H1 (cell line): ENCODE measurements at regions not wholly inside any gene's neighbourhood (a gene's known extent, or its start where the extent isn't known, plus 50 kb on each side); places are given as distances from the start of the nearest gene placed in this dataset.

Source experiments
- CTCF ChIA-PET: fragments of 300-600 bp; sonication (Branson Sonifier 250); formaldehyde crosslinking; loops from one replicate; lab custom pipeline; 2021; ENCODE audit not compliant: partially characterized antibody; lab: Charles Lee
- POLR2A ChIA-PET: fragments of 300-600 bp; sonication (Branson Sonifier 250); formaldehyde crosslinking; loops from one replicate; lab custom pipeline; 2021; ENCODE audit warnings: inconsistent platforms; ENCODE audit not compliant: partially characterized antibody; lab: Charles Lee
- DNase-seq, 2 experiments: peaks; one replicate each; pipeline versions ENCODE4 v3.0.0 to v3.0.0-alpha.2; 2010 to 2022; ENCODE audit warnings: low spot score in 2 of 2, low read depth in 1 of 2, mixed read lengths in 1 of 2
- FAIRE-seq: peaks from 2 replicates; lab custom pipeline; 2011; peaks lifted over from hg19 to GRCh38; lab: Jason Lieb, UNC
- H2AFZ ChIP-seq: 2 replicates; pipeline ENCODE4 v1.8.1; 2012; ENCODE audit warnings: low read length, inconsistent platforms
- H2AK5ac ChIP-seq: 2 replicates; pipeline ENCODE4 v1.6.1; 2013; ENCODE audit warnings: low read depth, low read length
- H2BK120ac ChIP-seq: replicated peaks from 2 replicates; pipeline ENCODE3; 2013; ENCODE audit warnings: low read depth, low read length, inconsistent platforms
- H2BK12ac ChIP-seq: 2 replicates; pipeline ENCODE4 v1.6.1; 2013; ENCODE audit warnings: low read depth, low read length
- H2BK15ac ChIP-seq: 2 replicates; pipeline ENCODE4 v1.6.1; 2013; ENCODE audit warnings: low read length
- H2BK20ac ChIP-seq: 2 replicates; pipeline ENCODE4 v1.6.1; 2013; ENCODE audit warnings: low read length
- H2BK5ac ChIP-seq: 2 replicates; pipeline ENCODE4 v1.6.1; 2013; ENCODE audit warnings: low read depth, low read length
- H3K14ac ChIP-seq: 2 replicates; pipeline ENCODE4 v1.6.1; 2013; ENCODE audit warnings: inconsistent platforms; ENCODE audit not compliant: insufficient read length
- H3K18ac ChIP-seq: 2 replicates; pipeline ENCODE4 v1.6.1; 2013; ENCODE audit warnings: low read length; ENCODE audit errors: extremely low read depth
- H3K23ac ChIP-seq: 2 replicates; pipeline ENCODE4 v1.6.1; 2013; ENCODE audit warnings: inconsistent platforms; ENCODE audit not compliant: insufficient read length
- H3K23me2 ChIP-seq: 2 replicates; pipeline ENCODE4 v1.6.1; 2013; ENCODE audit warnings: low read depth, low read length
- H3K27ac ChIP-seq: 2 replicates; pipeline ENCODE4 v1.6.1; 2011; ENCODE audit warnings: low read depth, low read length, inconsistent platforms
- H3K27me3 ChIP-seq, 4 experiments: replicated peaks in 1 of 4; 1 replicate in 1 of 4; 2 replicates in 3 of 4; pipeline versions ENCODE4 v1.6.1 to v1.8.1; 2011 to 2013; ENCODE audit warnings: low read length in 3 of 4, mild to moderate bottlenecking in 3 of 4, inconsistent platforms in 2 of 4, mixed read lengths in 2 of 4, moderate library complexity in 1 of 4; ENCODE audit not compliant: control insufficient read depth in 3 of 4, insufficient read depth in 3 of 4; ENCODE audit errors: extremely low read depth in 1 of 4
- H3K36me3 ChIP-seq, 4 experiments: 2 replicates each; pipeline versions ENCODE4 v1.6.1 to v1.8.1; 2011 to 2013; ENCODE audit warnings: mild to moderate bottlenecking in 4 of 4, low read length in 3 of 4, moderate library complexity in 2 of 4, control low read depth in 1 of 4, inconsistent platforms in 1 of 4; ENCODE audit not compliant: insufficient read depth in 4 of 4, control insufficient read depth in 2 of 4
- H3K4ac ChIP-seq: replicated peaks from 2 replicates; pipeline ENCODE3; 2013; ENCODE audit warnings: low read length, low read depth, mixed read lengths, inconsistent platforms; ENCODE audit not compliant: insufficient read length
- H3K4me1 ChIP-seq, 4 experiments: replicated peaks in 1 of 4; 1 replicate in 1 of 4; 2 replicates in 3 of 4; pipeline versions ENCODE4 v1.6.1 to v1.8.1; 2011 to 2013; ENCODE audit warnings: low read length in 3 of 4, inconsistent platforms in 2 of 4, mixed read lengths in 1 of 4; ENCODE audit not compliant: insufficient read depth in 4 of 4, control insufficient read depth in 3 of 4
- H3K4me2 ChIP-seq, 2 experiments: 2 replicates each; pipeline versions ENCODE4 v1.6.1 to v1.8.1; 2011 to 2013; ENCODE audit warnings: low read depth in 2 of 2, low read length in 2 of 2, control low read depth in 1 of 2, inconsistent platforms in 1 of 2, mild to moderate bottlenecking in 1 of 2; ENCODE audit not compliant: insufficient read depth in 1 of 2
- H3K4me3 ChIP-seq, 4 experiments: fragments of 200-600, 300-600 bp in 1 of 4; sonication (generic), shearing (Covaris generic), sonication (Bioruptor Twin) in 1 of 4; 2 replicates each; pipeline versions ENCODE4 v1.5.1 to v1.8.1; 2011 to 2016; ENCODE audit warnings: low read length in 4 of 4, low read depth in 3 of 4, control low read depth in 2 of 4, inconsistent platforms in 2 of 4, mild to moderate bottlenecking in 2 of 4, mixed read lengths in 1 of 4, moderate library complexity in 1 of 4; ENCODE audit not compliant: insufficient read depth in 2 of 4; ENCODE audit errors: extremely low read depth in 1 of 4
- H3K56ac ChIP-seq: replicated peaks from 2 replicates; pipeline ENCODE3; 2013; ENCODE audit warnings: low read depth, mild to moderate bottlenecking, mixed read lengths, low read length, inconsistent platforms; ENCODE audit not compliant: insufficient read length
- H3K79me1 ChIP-seq: 2 replicates; pipeline ENCODE4 v1.6.1; 2013; ENCODE audit warnings: low read depth, low read length, control low read depth
- H3K79me2 ChIP-seq, 2 experiments: 2 replicates each; pipeline versions ENCODE4 v1.6.1 to v1.8.1; 2012 to 2013; ENCODE audit warnings: low read length in 2 of 2, mild to moderate bottlenecking in 2 of 2, inconsistent platforms in 1 of 2; ENCODE audit not compliant: insufficient read depth in 2 of 2, control insufficient read depth in 1 of 2
- H3K9ac ChIP-seq, 4 experiments: replicated peaks in 1 of 4; 1 replicate in 1 of 4; 2 replicates in 3 of 4; pipeline versions ENCODE4 v1.6.1 to v1.8.1; 2011 to 2013; ENCODE audit warnings: low read depth in 3 of 4, low read length in 3 of 4, control low read depth in 2 of 4, mild to moderate bottlenecking in 2 of 4, moderate library complexity in 2 of 4, inconsistent platforms in 1 of 4; ENCODE audit errors: extremely low read depth in 1 of 4
- H3K9me3 ChIP-seq, 2 experiments: 2 replicates each; pipeline versions ENCODE4 v1.6.1 to v1.8.1; 2012 to 2013; ENCODE audit warnings: mild to moderate bottlenecking in 2 of 2, moderate library complexity in 2 of 2, control low read depth in 1 of 2, inconsistent platforms in 1 of 2, low read depth in 1 of 2, low read length in 1 of 2, mixed read lengths in 1 of 2; ENCODE audit not compliant: insufficient read depth in 2 of 2
- H4K20me1 ChIP-seq, 2 experiments: replicated peaks in 1 of 2; 2 replicates each; pipeline versions ENCODE3 to v1.8.1; 2011 to 2013; ENCODE audit warnings: inconsistent platforms in 2 of 2, low read length in 2 of 2, mild to moderate bottlenecking in 1 of 2; ENCODE audit not compliant: insufficient read depth in 2 of 2, control insufficient read depth in 1 of 2
- H4K5ac ChIP-seq: 2 replicates; pipeline ENCODE4 v1.6.1; 2013; ENCODE audit warnings: low read length, low read depth, mixed read lengths, inconsistent platforms; ENCODE audit not compliant: insufficient read length
- H4K8ac ChIP-seq: 2 replicates; pipeline ENCODE4 v1.8.0; 2013; ENCODE audit warnings: mild to moderate bottlenecking, moderate library complexity, low read length, inconsistent platforms; ENCODE audit not compliant: insufficient read depth; ENCODE audit errors: extremely low read depth
- H4K91ac ChIP-seq: replicated peaks from 2 replicates; pipeline ENCODE3; 2013; ENCODE audit warnings: low read length, mixed read lengths, inconsistent platforms; ENCODE audit not compliant: insufficient read length
- EGR1 ChIP-seq: IDR thresholded peaks from 2 replicates; pipeline ENCODE4 v1.6.1; 2011; ENCODE audit warnings: low read depth, low read length, borderline replicate concordance
- KDM5A ChIP-seq: fragments of 200-600 bp; IDR thresholded peaks from 2 replicates; pipeline ENCODE4 v1.7.1; 2012; ENCODE audit warnings: mild to moderate bottlenecking, low read length, inconsistent platforms, mixed read lengths
- RAD21 ChIP-seq, 2 experiments: IDR thresholded peaks in 1 of 2; conservative IDR thresholded peaks in 1 of 2; 2 replicates each; pipeline ENCODE4 v1.6.1; 2011; ENCODE audit warnings: low read depth in 2 of 2, low read length in 2 of 2, improper control_type of control experiment in 1 of 2, inconsistent platforms in 1 of 2, mild to moderate bottlenecking in 1 of 2, moderate library complexity in 1 of 2
- WGBS, 2 experiments: shearing (Covaris generic) in 1 of 2; methylation state at CpG; one replicate each; pipeline versions ENCODE4 v1.1.6 to v1.1.7; 2013 to 2015; ENCODE audit warnings: low lambda C conversion rate in 2 of 2, mixed read lengths in 2 of 2, inconsistent platforms in 1 of 2, low coverage in 1 of 2, missing lambda C conversion rate in 1 of 2; ENCODE audit not compliant: insufficient replicate concordance in 2 of 2, insufficient coverage in 1 of 2, insufficient read length in 1 of 2; ENCODE audit errors: extremely low coverage in 1 of 2, missing lambda C conversion rate in 1 of 2; 5-methylcytosine and 5-hydroxymethylcytosine counted together
- TF ChIP-seq, protein P1 (sequence below), 3 experiments: IDR thresholded peaks; 1 replicate in 2 of 3; 2 replicates in 1 of 3; pipeline versions ENCODE4 v1.5.1 to v1.6.1; 2011; ENCODE audit warnings: low read length in 3 of 3, mild to moderate bottlenecking in 3 of 3, inconsistent platforms in 2 of 3, low read depth in 1 of 3, moderate library complexity in 1 of 3; ENCODE audit not compliant: insufficient read depth in 1 of 3; ENCODE audit errors: control extremely low read depth in 1 of 3

DNA sequence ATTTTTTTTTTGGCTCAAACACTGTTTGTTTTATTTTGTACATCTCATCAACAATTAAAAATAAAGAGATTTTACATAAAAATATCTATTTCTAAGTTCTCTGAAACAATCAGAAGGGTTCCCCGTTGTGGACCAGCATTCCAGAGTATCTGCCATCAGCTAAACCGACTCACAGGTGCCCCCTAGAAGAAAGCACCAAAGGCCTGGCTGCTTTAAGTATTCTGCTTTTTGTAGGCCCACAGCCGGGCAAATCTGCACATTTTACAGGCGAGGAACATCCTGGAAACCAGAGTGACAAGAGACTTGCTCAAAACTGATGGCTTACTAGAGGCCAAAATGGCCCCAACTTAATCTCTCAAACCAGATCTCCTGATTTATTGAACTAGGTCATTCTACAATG lies 82.2 kb upstream of the SETBP1 start:
- ChIA-PET POLR2A (no interaction called here), CTCF (interaction anchor here (0.7 to 3.6 kb wide), 7 partner anchors 10 to 211 kb away, joined by 3 to 21 read pairs (median 4); no protein-coding TSS in a partner anchor)
- no peak overlapping the region for H2AK5ac ChIP-seq

More for the DNA sequence above, 82.2 kb upstream of the SETBP1 start:
- no peak overlapping the region for H3K23ac ChIP-seq
- no peak overlapping the region for H4K8ac ChIP-seq
- H3K4ac ChIP-seq = no peak overlapping the region
- no peaks in the 10 kb centered on the region for H4K20me1 ChIP-seq
- H2BK20ac ChIP-seq = no peak overlapping the region
- no peak overlapping the region for H2BK120ac ChIP-seq
- no peak overlapping the region for H2AFZ ChIP-seq
- H3K9ac ChIP-seq = no peak overlapping the region
- H3K4me3 ChIP-seq = no peak overlapping the region
- FAIRE-seq = no peak
- 0 out of 7 replicates have a peak, but pooled peaks cover 0 to 3% (median 0%) of the 10 kb centered on the region in 4 experiments for H3K4me1 ChIP-seq
- H3K23me2 ChIP-seq = no peaks in the 10 kb centered on the region
- no peaks in the 10 kb centered on the region for H3K79me2 ChIP-seq
- H3K27me3 ChIP-seq = no peaks in the 10 kb centered on the region
- H3K36me3 ChIP-seq = no peaks in the 10 kb centered on the region
- WGBS, 2 experiments = 85% methylated on average over 4 of the region's 4 CpGs; no CpG with 5 or more reads in 1 of the 2 experiments
- H3K27ac ChIP-seq = no peak overlapping the region
- H2BK5ac ChIP-seq = no peak overlapping the region
- no peak overlapping the region for H4K5ac ChIP-seq
- no peak overlapping the region for H2BK12ac ChIP-seq
- no peak overlapping the region for H3K18ac ChIP-seq
- TF ChIP-seq EGR1 = no peak
- TF ChIP-seq RAD21 (IDR thresholded peaks at IDR 0.05 in 1 of 2, conservative IDR thresholded peaks at IDR 0.05 in 1 of 2; ENCODE audit: low read depth in 2 of 2, low read length in 2 of 2) = peak in 1 of 2 experiments; percentile 32; a peak in 1 of 4 replicates
- TF ChIP-seq, protein P1, sequence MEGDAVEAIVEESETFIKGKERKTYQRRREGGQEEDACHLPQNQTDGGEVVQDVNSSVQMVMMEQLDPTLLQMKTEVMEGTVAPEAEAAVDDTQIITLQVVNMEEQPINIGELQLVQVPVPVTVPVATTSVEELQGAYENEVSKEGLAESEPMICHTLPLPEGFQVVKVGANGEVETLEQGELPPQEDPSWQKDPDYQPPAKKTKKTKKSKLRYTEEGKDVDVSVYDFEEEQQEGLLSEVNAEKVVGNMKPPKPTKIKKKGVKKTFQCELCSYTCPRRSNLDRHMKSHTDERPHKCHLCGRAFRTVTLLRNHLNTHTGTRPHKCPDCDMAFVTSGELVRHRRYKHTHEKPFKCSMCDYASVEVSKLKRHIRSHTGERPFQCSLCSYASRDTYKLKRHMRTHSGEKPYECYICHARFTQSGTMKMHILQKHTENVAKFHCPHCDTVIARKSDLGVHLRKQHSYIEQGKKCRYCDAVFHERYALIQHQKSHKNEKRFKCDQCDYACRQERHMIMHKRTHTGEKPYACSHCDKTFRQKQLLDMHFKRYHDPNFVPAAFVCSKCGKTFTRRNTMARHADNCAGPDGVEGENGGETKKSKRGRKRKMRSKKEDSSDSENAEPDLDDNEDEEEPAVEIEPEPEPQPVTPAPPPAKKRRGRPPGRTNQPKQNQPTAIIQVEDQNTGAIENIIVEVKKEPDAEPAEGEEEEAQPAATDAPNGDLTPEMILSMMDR (IDR thresholded peaks at IDR 0.05; ENCODE audit: control extremely low read depth in 1 of 3, insufficient read depth in 1 of 3, low read depth in 1 of 3, low read length in 3 of 3) = peak in 1 of 3 experiments; percentile 15; a peak in 1 of 4 replicates
- TF ChIP-seq KDM5A = no peak
- TF ChIP-seq, all 59 proteins: peak for 2
- H4K91ac ChIP-seq = no peak overlapping the region
- no peak overlapping the region for H3K56ac ChIP-seq
- H3K4me2 ChIP-seq = no peak overlapping the region
- no peaks in the 10 kb centered on the region for H3K9me3 ChIP-seq
- no peak for DNase-seq
- no peak overlapping the region for H3K14ac ChIP-seq
- H2BK15ac ChIP-seq = no peak overlapping the region
- H3K79me1 ChIP-seq = no peaks in the 10 kb centered on the region
